Endodermal cell (in vitro differentiated cells): ENCODE measurements at regions not wholly inside any gene's neighbourhood (a gene's known extent, or its start where the extent isn't known, plus 50 kb on each side); places are given as distances from the start of the nearest gene placed in this dataset.

ENCODE experiments used
- DNase-seq: peaks from one replicate; pipeline ENCODE4 v3.0.0-alpha.2; 2017
- H3K27ac ChIP-seq: 2 replicates; pipeline ENCODE4 v1.5.1; 2013; ENCODE audit warnings: mild to moderate bottlenecking, low read depth, low read length, moderate library complexity
- H3K27me3 ChIP-seq: 2 replicates; pipeline ENCODE4 v1.6.1; 2013; ENCODE audit warnings: mild to moderate bottlenecking, low read length, moderate library complexity; ENCODE audit not compliant: insufficient read depth, control insufficient read depth, poor library complexity, severe bottlenecking
- H3K36me3 ChIP-seq: 2 replicates; pipeline ENCODE4 v1.7.0; 2013; ENCODE audit warnings: mild to moderate bottlenecking, low read length, moderate library complexity; ENCODE audit not compliant: control insufficient read depth, insufficient read depth
- H3K4me1 ChIP-seq: one replicate; pipeline ENCODE4 v1.7.0; 2013; ENCODE audit warnings: low read length; ENCODE audit not compliant: control insufficient read depth, insufficient read depth
- H3K4me3 ChIP-seq: 2 replicates; pipeline ENCODE4 v1.5.1; 2013; ENCODE audit warnings: mild to moderate bottlenecking, low read length, moderate library complexity
- H3K9ac ChIP-seq: 2 replicates; pipeline ENCODE4 v1.6.1; 2013; ENCODE audit warnings: mild to moderate bottlenecking, low read length, moderate library complexity; ENCODE audit not compliant: poor library complexity, severe bottlenecking; ENCODE audit errors: extremely low read depth
- H3K9me3 ChIP-seq: 2 replicates; pipeline ENCODE4 v1.6.1; 2013; ENCODE audit warnings: mild to moderate bottlenecking, low read length, moderate library complexity; ENCODE audit not compliant: control insufficient read depth
- H3K27ac Mint-ChIP-seq: 2 replicates; pipeline ENCODE4 v1.8.0; 2020; ENCODE audit warnings: mixed read lengths
- H3K27me3 Mint-ChIP-seq: 2 replicates; pipeline ENCODE4 v1.8.0; 2021; ENCODE audit warnings: mild to moderate bottlenecking, mixed read lengths; ENCODE audit not compliant: insufficient read depth
- H3K36me3 Mint-ChIP-seq: 2 replicates; pipeline ENCODE4 v1.8.0; 2020; ENCODE audit warnings: low read depth, mixed read lengths
- H3K4me1 Mint-ChIP-seq: 2 replicates; pipeline ENCODE4 v1.8.0; 2020; ENCODE audit warnings: mixed read lengths
- H3K4me3 Mint-ChIP-seq: 2 replicates; pipeline ENCODE4 v1.8.0; 2020; ENCODE audit warnings: mild to moderate bottlenecking, moderate library complexity, mixed read lengths
- H3K9me3 Mint-ChIP-seq: 2 replicates; pipeline ENCODE4 v1.8.0; 2020; ENCODE audit warnings: mild to moderate bottlenecking, mixed read lengths
- CTCF ChIP-seq: fragments of 200-600 bp; sonication (generic); conservative IDR thresholded peaks from 2 replicates; pipeline ENCODE4 v1.5.0; 2021; ENCODE audit warnings: antibody characterized with exemption, mild to moderate bottlenecking
- WGBS, 2 experiments: methylation state at CpG; one replicate each; pipeline versions ENCODE4 v1.1.5 to v1.1.7; 2013; ENCODE audit warnings: missing lambda C conversion rate in 2 of 2, mixed read lengths in 1 of 2; ENCODE audit not compliant: insufficient coverage in 1 of 2, insufficient read length in 1 of 2; 5-methylcytosine and 5-hydroxymethylcytosine counted together

DNA sequence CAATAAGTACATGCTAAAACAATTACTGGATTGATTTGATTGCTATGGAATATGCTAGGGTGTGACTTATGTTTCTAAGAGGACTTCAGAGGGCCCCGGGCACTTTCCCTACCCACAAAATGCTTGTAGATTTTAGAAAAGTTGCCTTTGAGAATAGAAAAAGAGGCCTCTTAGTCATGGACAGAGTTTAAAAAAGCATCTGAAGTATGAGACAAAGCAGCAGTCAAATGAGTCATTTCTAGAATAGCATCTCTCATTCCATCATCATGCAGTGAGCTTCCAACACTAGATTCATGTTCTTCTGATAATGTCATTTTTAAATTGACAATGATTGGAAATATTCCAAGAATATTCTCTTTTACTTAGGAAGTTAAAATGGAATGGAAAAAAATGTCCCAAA is 675.1 kb upstream of the PCDH15 start:
- Histone ChIP-seq H3K4me3 (no peak overlapping the region), H3K4me1 (no peaks in the 10 kb centered on the region), H3K9me3 (peaks cover 6% of the 10 kb centered on the region), H3K9ac (no peak overlapping the region), H3K27ac (no peak overlapping the region), H3K27me3 (no peaks in the 10 kb centered on the region), H3K36me3 (no peaks in the 10 kb centered on the region)
- DNase-seq = no peak
- 88% methylated on average over 1 of the region's 1 CpG; no CpG with 5 or more reads in 1 of the 2 experiments for WGBS, 2 experiments
- H3K27me3 Mint-ChIP-seq = no peaks in the 10 kb centered on the region
- peaks cover 6% of the 10 kb centered on the region for H3K9me3 Mint-ChIP-seq
- TF ChIP-seq CTCF = no peak
- no peak overlapping the region for H3K27ac Mint-ChIP-seq
- no peaks in the 10 kb centered on the region for H3K36me3 Mint-ChIP-seq
- no peak overlapping the region for H3K4me3 Mint-ChIP-seq
- H3K4me1 Mint-ChIP-seq = no peaks in the 10 kb centered on the region

DNA sequence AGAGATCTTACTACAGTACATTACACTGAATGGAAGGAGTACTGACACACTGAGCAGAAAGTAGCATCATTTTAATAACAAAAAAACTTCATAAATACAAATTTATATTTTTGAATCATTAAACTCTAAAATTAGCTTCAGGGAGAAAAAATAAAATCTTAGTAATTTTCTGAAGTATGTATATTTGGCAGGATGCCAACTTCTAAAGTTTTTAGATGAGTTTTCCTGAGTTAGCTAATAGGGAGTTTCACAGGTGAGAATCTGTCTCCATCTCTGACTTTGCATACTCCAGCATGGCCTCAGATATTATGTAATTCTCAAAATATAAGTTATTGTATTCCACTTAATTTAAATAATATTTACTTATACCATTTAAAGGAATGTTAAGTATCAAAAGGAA is 673.2 kb upstream of the PCDH15 start:
- no peak for TF ChIP-seq CTCF
- no peak for DNase-seq
- Histone ChIP-seq H3K36me3 (no peaks in the 10 kb centered on the region), H3K4me3 (no peak overlapping the region), H3K27ac (no peak overlapping the region), H3K27me3 (no peaks in the 10 kb centered on the region), H3K9ac (no peak overlapping the region), H3K9me3 (no peaks in the 10 kb centered on the region), H3K4me1 (no peaks in the 10 kb centered on the region)
- no peaks in the 10 kb centered on the region for H3K27me3 Mint-ChIP-seq
- no peaks in the 10 kb centered on the region for H3K9me3 Mint-ChIP-seq
- H3K4me3 Mint-ChIP-seq = no peak overlapping the region
- H3K36me3 Mint-ChIP-seq = no peaks in the 10 kb centered on the region
- no peaks in the 10 kb centered on the region for H3K4me1 Mint-ChIP-seq
- no peak overlapping the region for H3K27ac Mint-ChIP-seq

DNA sequence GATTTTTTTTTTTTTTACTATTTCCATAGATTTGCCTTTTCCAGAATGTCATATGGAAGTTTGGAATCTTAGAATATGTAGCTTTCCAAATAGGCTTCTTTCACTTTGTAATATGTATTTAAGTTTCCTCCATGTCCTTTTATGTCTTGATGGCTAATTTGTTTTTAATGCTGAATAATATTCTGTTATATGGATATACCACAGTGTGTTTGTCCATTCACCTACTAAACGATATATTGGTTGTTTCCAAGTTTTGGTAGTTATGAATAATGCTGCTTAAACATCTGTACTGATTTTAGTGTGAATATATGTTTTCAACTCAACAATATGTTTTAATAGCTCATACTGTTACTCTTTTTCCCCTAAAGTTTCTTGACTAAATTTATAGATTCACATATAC is 669.8 kb upstream of the PCDH15 start:
- no peak overlapping the region for H3K4me3 ChIP-seq
- no peak for DNase-seq
- Mint-ChIP-seq H3K36me3 (no peaks in the 10 kb centered on the region), H3K9me3 (no peaks in the 10 kb centered on the region), H3K4me3 (no peak overlapping the region), H3K4me1 (no peaks in the 10 kb centered on the region), H3K27me3 (no peaks in the 10 kb centered on the region), H3K27ac (no peak overlapping the region)
- no peaks in the 10 kb centered on the region for H3K27me3 ChIP-seq
- H3K9ac ChIP-seq = no peak overlapping the region
- WGBS, 2 experiments = 60% methylated on average over 1 of the region's 1 CpG; no CpG with 5 or more reads in 1 of the 2 experiments
- H3K9me3 ChIP-seq = no peaks in the 10 kb centered on the region
- no peaks in the 10 kb centered on the region for H3K36me3 ChIP-seq
- TF ChIP-seq CTCF = no peak
- no peaks in the 10 kb centered on the region for H3K4me1 ChIP-seq
- no peak overlapping the region for H3K27ac ChIP-seq
